Ovary (tissue), 7 donors: ENCODE measurements at regions not wholly inside any gene's neighbourhood (a gene's known extent, or its start where the extent isn't known, plus 50 kb on each side); places are given as distances from the start of the nearest gene placed in this dataset.
"Not testable (repeated sequence)": the region's sequence is repeated elsewhere in the genome, so short reads cannot be mapped to it uniquely, and the experiment has no call there.

Experiments
- DNase-seq, 5 donors: peaks; one replicate each; pipeline ENCODE4 v3.0.0-alpha.2; 2019 to 2020
- H3K27ac ChIP-seq, 2 donors: fragments of 200-600 bp; one replicate each; pipeline versions ENCODE4 v1.5.1 to v1.8.0; 2019 to 2022
- H3K27me3 ChIP-seq: fragments of 200-600 bp; one replicate; pipeline ENCODE4 v1.8.0; 2022
- H3K36me3 ChIP-seq: fragments of 200-600 bp; sonication (generic); one replicate; pipeline ENCODE4 v1.5.1; 2019
- H3K4me1 ChIP-seq: one replicate; pipeline ENCODE4 v1.8.1; 2013; ENCODE audit warnings: mild to moderate bottlenecking, moderate library complexity; ENCODE audit not compliant: insufficient read depth
- H3K4me3 ChIP-seq: fragments of 200-600 bp; sonication (generic); one replicate; pipeline ENCODE4 v1.5.1; 2017
- H3K9me3 ChIP-seq, 2 donors: fragments of 200-600 bp in 1 of 2; sonication (generic) in 1 of 2; one replicate each; pipeline versions ENCODE4 v1.5.1 to v1.8.1; 2013 to 2019; ENCODE audit warnings: mild to moderate bottlenecking in 1 of 2, moderate library complexity in 1 of 2
- CTCF ChIP-seq, 3 donors: fragments of 450-650 bp in 2 of 3; fragments of 200-600 bp in 1 of 3; IDR thresholded peaks; one replicate each; pipeline versions ENCODE4 v1.5.1 to v1.8.0; 2016 to 2022; ENCODE audit warnings: antibody characterized with exemption in 3 of 3, mild to moderate bottlenecking in 1 of 3
- EP300 ChIP-seq: sonication (generic); formaldehyde crosslinking; IDR thresholded peaks from one replicate; pipeline ENCODE4 v1.6.1; 2017; ENCODE audit warnings: antibody characterized with exemption
- POLR2A ChIP-seq: fragments of 450-650 bp; IDR thresholded peaks from one replicate; pipeline ENCODE4 v1.6.1; 2017; ENCODE audit warnings: antibody characterized with exemption, mild to moderate bottlenecking, moderate library complexity
- WGBS, 3 donors: extraction: QIAGEN DNeasy Blood & Tissue Kit in 1 of 3; methylation state at CpG; one replicate each; pipeline versions ENCODE4 v1.1.5 to v1.1.7; 2013 to 2017; 5-methylcytosine and 5-hydroxymethylcytosine counted together
- intact Hi-C, 4 donors: fragments of 100-400 bp; cut with DNase I; formaldehyde crosslinking; loops; one replicate each; pipeline versions ENCODE4 v1.11.0 to v1.15.1; 2022 to 2023
- donor health status: DM: no; HTN: no; CAD: no; lungs with moderate emphysema.
- donor health status: DM: no; HTN: no; CAD: no.
- donor health status: Bipolar disorder and iron deficiency.
- donor health status: DM: no; HTN: no; CAD: no.
- donor health status: DM: yes; HTN: yes; CAD: no.

GRCh38 chr12:72748971-72749370, 476.8 kb downstream of the TRHDE start:
- TF ChIP-seq CTCF (IDR thresholded peaks at IDR 0.05) (no peak), POLR2A (no peak)
- WGBS, 3 donors: 83 to 98% (median 94%) methylated on average over 1 of the region's 1 CpG
- Histone ChIP-seq H3K27me3 (no peaks in the 10 kb centered on the region), H3K9me3 (no peaks in the 10 kb centered on the region), H3K4me1 (no peaks in the 10 kb centered on the region), H3K4me3 (no peak overlapping the region), H3K27ac (no peak overlapping the region), H3K36me3 (no peaks in the 10 kb centered on the region)
- DNase-seq: no peak
- intact Hi-C loops: no loop called here

DNA sequence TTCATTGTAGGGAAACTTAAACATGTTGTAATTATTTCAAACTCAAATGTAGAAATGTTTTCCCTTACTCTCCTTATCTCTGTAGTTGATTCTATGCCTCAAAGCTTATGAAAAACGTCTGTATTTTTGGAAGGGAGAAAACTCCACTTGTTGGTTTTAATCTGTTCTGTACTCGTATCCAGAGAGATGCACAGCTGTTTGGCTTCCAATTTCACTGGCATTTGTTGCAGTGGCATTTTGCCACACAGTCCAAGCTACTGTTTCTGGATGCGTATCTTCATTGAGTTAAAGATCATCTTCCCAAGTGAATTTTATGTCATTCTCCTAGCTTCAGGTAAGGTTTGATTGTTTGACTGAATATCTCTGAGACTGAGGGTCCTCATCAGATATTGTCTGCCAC, 481.4 kb downstream of the TRHDE start:
- Histone ChIP-seq H3K4me1 (no peaks in the 10 kb centered on the region), H3K9me3 (no peaks in the 10 kb centered on the region), H3K27ac (no peak overlapping the region), H3K27me3 (no peaks in the 10 kb centered on the region), H3K4me3 (no peak overlapping the region), H3K36me3 (no peaks in the 10 kb centered on the region)
- DNase-seq: no peak
- TF ChIP-seq EP300 (no peak), POLR2A (no peak), CTCF (IDR thresholded peaks at IDR 0.05) (no peak)
- intact Hi-C loops: no loop called here
- 1 to 15% (median 7%) methylated on average over 3 of the region's 3 CpGs for WGBS, 3 donors

- H3K4me1 ChIP-seq, H3K36me3 ChIP-seq, H3K27ac ChIP-seq, H3K27me3 ChIP-seq, intact Hi-C loops, DNase-seq, H3K4me3 ChIP-seq, H3K9me3 ChIP-seq: not testable (repeated sequence)
- 85 to 91% (median 90%) methylated on average over 18 of the region's 18 CpGs for WGBS, 3 donors
Measured at GRCh38 chr12:72754026-72754425, 481.9 kb downstream of the TRHDE start.

GRCh38 chr12:72766517-72766916, 494.3 kb downstream of the TRHDE start:
- no peak for DNase-seq
- WGBS, 3 donors: 38 to 51% (median 47%) methylated on average over 2 of the region's 2 CpGs
- intact Hi-C loops: no loop called here
- Histone ChIP-seq H3K9me3 (no peaks in the 10 kb centered on the region), H3K4me3 (no peak overlapping the region), H3K27ac (no peak overlapping the region), H3K4me1 (no peaks in the 10 kb centered on the region), H3K36me3 (no peaks in the 10 kb centered on the region), H3K27me3 (no peaks in the 10 kb centered on the region)
- TF ChIP-seq EP300 (no peak), POLR2A (no peak), CTCF (IDR thresholded peaks at IDR 0.05) (no peak)

GRCh38 chr12:72774023-72774422, 501.9 kb downstream of the TRHDE start:
- no peak for DNase-seq
- TF ChIP-seq EP300: no peak
- TF ChIP-seq CTCF (IDR thresholded peaks at IDR 0.05): no peak
- TF ChIP-seq POLR2A: no peak
- Histone ChIP-seq H3K27ac (no peak overlapping the region), H3K36me3 (no peaks in the 10 kb centered on the region), H3K4me3 (no peak overlapping the region), H3K4me1 (no peaks in the 10 kb centered on the region), H3K27me3 (no peaks in the 10 kb centered on the region), H3K9me3 (no peaks in the 10 kb centered on the region)
- intact Hi-C loops: no loop called here
